GM18507 (cell line): ENCODE measurements at regions not wholly inside any gene's neighbourhood (a gene's known extent, or its start where the extent isn't known, plus 50 kb on each side); places are given as distances from the start of the nearest gene placed in this dataset.
"Not testable (repeated sequence)": the region's sequence is repeated elsewhere in the genome, so short reads cannot be mapped to it uniquely, and the experiment has no call there.

Experiments
- DNase-seq: peaks from one replicate; pipeline ENCODE4 v3.0.0; 2011; ENCODE audit warnings: low read depth; ENCODE audit not compliant: insufficient read length; ENCODE audit errors: extremely low spot score
- FAIRE-seq: peaks from 2 replicates; lab custom pipeline; 2011; peaks lifted over from hg19 to GRCh38; lab: Jason Lieb, UNC

DNA sequence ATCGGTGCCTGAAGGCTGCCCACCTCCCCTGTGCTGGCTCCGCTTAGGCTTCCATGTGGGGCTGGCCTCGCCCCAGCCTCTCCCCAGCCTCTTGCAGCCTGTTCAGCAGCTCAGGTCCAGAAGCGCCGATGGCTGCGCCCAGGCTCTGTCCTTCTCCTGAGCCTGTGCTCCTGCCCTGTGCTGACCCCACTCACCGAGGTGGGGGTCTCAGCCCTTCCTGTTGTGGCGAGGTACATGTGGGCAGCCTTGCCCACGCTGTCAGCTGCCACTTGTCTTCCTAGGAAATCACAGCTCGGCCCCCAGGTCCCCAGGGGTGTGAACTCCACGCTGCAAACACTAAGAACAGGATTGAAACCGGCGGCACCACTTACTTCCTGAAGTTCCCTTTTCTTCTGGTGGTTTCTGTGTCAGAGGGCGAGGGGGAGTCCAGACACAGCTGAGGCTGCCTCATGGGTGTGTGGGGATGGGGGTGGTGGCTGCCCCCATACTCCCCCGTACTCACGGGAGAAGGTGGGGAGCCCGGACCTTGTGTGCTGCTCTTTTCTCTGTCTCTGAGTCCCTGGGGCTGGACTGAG lies 249.1 kb downstream of the TMEM121 start:
- FAIRE-seq, result peak; percentile 95

DNA sequence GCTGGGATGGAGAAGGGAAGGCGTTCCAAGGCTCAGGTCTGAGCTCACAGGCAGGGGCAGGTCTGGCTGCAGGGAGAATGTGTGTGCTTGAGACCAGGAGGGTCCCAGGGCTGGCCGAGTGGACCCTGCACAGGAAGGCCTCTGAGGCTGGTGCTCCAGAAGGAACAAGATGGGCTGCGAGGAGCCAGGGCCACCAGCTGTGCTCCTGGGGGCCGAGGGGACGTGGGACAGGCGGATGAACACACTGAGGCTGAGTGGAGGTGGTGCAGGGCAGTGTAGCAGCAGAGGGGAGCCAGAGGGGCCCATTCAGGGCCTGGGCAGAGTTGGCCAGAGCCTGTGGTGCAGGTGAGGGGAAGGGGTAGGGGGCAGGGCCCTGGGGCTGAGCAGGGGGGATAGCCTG lies 249.7 kb downstream of the TMEM121 start:
- DNase-seq, FAIRE-seq: not testable (repeated sequence)

More for the DNA sequence above, 249.1 kb downstream of the TMEM121 start:
- not testable (repeated sequence) for DNase-seq

DNA sequence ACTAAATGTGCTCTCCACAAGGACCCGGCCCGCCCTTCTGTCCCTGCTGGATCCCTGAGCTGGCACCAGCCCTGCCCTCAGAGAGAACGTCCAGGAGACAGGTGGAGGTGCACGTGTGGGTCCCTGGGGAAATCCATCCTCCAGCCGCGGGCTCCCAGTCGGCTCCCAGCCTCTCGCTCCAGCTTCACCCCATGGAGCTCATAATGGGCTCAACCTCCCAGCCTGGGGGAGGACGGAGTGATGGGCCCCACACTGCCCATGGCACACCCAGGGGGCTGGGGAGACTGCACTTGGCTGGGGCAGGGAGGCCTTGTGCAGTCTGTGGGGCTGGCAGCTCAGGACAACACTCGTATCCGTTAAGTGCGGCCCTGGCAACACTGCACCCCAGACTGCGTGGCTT lies 250.5 kb downstream of the TMEM121 start:
- FAIRE-seq, result no peak
- no peak for DNase-seq

DNA sequence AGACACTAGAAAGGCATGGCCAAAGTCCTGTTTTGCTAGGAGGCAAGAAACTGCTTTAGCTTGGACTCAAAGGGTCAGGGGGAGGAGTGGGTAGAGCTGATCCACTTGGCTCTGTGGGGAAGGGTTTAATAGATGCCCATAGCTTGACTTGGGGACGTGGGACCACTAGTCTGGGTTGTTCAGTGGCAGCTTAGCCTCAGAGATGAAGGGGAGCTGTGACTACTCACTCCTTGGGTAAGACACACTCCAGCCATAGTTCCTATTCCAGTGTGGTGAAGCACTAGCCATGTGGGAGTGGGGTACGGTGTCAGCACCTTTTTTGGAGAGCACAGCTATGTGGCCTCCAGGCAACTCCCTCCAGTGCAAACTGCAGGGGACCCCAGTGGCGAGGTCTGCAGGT lies 257.3 kb downstream of the TMEM121 start:
- FAIRE-seq, result no peak

DNA sequence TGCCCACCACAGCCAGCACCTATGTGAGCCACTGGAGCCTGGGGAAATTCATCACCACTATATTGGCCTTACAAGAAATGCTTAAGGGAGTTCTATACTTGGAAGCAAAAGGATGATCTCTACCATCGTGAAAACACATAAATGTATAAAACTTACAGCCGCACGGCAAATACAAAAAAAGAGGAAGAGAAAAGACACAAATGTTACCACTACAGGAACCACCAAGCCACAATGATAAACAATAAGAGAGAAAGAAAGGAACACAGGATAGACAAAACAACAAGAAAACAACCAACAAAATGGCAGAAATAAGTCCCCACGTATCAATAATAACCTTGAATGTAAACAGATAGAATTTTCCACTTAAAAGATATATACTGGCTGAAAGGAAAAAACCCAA lies 267.5 kb downstream of the TMEM121 start:
- DNase-seq (no peak), FAIRE-seq (no peak)

More for the DNA sequence above, 257.3 kb downstream of the TMEM121 start:
- DNase-seq, result no peak

DNA sequence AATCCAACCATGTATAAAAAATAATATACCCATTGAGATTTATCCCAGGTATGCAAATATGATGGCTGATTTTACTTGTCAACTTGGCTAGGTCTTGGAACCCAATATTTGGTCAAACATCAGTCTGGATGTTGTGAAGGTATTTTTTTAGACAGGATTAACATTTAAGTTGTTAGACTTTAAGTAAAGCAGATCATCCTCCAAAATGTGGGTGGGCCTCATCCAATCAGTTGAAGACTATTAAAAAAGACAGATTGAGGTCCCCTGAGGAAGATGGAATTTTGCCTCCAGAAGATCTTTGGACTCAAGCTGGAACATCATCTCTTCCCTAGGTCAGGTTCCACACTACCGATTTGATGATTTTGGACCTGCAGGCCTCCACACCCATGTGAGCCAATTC lies 271.2 kb downstream of the TMEM121 start:
- no peak for DNase-seq
- FAIRE-seq, result no peak

DNA sequence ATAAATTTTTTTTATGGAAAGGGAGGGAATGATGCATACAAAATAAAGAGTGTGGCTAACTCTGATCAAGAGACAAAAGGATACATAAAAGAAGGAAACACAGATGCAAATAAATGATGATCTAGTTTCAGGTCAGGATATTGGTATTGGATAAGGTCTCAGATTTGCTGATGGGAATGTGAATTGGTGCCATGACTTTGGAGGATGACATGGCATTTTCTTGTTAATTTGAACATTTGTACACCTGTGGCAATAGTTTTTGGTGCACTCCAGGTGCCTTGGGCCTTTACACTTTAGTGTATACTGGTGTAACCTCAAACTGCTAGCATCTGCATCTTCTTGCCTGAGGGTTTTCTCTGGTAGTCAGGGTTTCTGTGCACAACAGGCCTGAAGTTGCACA lies 279.3 kb downstream of the TMEM121 start:
- no peak for DNase-seq
- FAIRE-seq, result no peak

DNA sequence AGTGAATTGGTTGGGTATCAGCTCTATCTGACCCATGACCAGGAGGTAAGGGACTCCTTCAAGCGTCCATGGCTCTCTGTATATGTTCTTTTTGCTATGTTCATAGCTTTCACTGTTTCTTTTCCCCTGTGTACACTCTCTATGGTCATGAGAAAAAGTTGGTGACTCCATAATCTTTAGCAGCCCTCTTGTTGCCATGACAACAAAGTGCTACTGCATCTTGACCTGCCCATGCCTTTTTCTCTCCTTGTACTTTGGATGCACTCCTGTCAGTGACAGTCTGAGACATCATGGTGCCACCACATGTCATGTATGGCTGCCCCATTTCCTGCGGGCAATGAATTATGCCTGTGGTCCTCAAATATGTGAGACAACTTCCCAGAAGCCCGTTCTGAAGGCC lies 280.2 kb downstream of the TMEM121 start:
- DNase-seq, result no peak
- no peak for FAIRE-seq

DNA sequence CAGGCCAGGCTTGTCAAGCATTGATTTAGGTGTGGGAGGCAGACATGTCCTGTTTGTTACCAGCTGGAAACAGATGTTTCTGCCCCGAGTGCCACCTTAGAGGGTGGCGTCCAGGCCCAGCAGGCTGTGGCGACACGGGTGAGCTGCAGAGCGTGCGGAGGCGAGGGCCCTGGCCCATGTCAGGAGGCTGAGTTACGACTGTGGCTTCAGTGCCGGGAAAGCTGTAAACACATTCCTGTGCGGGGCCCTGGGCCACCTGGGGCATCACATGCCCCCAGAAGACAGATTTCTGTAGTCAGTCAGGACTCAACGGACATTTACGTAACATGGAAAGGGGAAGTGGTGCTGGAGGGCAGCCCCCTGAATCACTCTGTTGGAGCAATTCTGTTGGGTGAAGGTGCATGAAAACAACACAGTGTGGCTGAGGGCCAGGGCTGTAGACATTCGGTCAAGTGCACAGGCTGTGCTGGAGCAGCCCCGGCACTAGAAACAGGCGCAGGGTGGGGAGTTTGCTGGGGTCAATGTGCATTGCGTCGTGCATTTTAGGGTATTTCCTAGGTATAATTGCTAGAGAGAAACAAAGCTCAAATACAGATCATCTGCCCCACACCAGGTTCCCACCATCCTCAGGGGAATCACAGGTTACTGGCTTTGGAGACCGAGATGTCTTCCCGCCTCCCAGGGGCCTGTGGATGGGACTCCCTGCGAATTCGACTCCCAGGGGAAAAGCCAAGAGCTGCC lies 291.8 kb downstream of the TMEM121 start:
- DNase-seq (peak; percentile 25), FAIRE-seq (peak; percentile 65)

DNA sequence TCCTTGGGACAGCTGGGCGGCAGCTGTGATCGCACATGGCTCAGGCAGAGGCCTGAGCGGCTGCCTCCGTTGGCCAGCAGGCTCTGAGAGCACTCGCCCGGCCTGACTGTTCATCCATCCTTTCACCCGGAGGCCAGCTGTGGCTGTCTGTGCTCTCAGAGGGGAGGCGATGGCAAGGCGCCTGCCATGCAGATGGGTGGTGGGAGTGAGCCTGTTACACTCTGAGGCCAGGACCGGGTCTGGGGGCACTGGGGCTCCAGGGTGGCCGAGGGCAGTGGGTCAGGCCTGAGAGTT lies 292.3 kb downstream of the TMEM121 start:
- DNase-seq (peak; percentile 20), FAIRE-seq (no peak)

DNA sequence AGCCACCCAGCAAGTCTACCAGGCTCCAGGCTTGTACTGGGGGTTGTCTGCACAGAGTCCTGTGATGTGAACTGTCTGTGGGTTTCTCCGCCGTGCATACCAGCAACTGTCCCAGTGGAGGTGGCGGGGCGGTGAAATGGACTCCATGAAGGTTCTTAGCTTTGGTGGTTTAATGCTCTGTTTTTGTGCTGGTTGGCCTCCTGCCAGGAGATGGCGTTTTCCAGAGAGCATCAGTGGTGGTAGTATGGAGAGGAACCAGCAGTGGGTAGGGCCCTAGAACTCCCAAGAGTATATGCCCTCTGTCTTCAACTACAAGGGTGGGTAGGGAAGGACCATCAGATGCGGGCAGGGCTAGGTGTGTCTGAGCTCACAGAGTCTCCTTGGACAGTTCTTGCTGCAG lies 303.8 kb downstream of the TMEM121 start:
- FAIRE-seq (no peak), DNase-seq (no peak)

DNA sequence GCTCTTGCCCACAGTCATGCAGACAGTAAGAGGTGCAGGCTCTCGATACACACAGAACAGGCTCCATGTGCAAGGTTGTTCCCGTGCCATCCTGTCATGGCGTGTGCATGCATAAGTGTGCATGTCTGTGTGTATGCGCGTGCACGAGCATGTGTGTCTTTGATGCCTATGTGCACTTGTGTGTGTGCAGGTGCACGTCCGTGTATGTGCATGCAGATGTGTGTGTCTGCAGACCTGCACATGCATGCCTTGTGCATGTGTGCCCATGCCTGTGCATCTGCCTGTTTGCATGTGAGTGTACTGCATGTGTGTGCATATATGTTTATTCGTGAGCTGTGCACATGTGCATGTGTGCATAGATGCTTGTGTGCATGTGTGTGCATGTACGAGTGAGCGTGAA lies 309.8 kb downstream of the TMEM121 start:
- DNase-seq (no peak), FAIRE-seq (no peak)

DNA sequence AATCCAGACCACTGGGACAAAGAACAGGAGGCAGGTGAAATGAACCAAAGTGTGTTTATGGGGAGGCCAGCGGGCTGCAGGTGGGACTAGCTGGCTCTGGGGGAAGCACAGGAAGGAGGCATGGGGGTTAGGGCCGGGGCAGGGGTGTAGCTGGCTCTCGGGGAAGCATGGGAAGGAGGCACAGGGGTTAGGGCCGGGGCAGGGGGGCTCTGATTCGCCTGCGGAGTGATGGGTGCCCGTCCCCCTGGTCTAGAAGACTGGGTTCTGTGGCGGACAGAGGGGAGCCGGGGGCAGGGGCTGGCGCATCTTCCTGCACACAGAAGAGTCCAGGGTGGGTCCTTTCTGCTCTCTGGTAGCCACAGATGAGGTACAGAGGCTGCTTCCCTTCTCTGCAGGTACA lies 310.3 kb downstream of the TMEM121 start:
- FAIRE-seq (no peak), DNase-seq (no peak)

DNA sequence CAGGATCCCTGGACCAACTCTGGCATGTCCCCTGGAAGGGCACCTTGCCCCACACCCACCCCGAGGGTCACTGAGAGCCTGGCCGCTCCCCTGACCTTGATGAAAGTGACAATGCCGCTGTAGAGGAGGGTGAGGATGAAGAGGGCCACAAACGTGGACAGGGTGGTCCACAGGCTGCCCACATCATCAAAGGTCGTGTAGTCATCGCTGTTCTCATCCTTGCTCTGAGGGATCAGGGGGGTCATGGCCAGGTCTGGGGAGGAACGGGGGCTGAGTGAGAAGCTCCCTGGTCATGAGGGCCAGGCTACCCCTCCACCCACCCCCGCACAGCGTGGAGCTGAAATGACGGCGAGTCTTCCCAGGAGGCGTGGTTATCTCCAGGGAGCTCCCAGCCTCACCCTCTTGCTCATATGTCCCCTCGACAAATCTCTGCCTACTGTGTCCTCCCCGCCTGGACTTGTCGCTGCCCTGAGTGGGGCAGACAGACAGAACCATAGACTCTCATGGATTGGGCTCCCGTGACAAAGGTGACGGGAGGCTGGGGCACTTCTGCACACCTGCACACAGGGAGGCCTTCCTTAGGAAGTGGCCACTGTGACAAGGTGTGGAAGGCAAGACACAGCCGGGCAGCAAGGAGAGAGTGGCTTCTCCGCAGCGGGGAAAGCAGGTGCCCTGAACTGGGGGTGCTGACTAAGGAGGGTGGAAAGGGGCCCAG lies 311.1 kb downstream of the TMEM121 start:
- DNase-seq, result no peak
- no peak for FAIRE-seq

DNA sequence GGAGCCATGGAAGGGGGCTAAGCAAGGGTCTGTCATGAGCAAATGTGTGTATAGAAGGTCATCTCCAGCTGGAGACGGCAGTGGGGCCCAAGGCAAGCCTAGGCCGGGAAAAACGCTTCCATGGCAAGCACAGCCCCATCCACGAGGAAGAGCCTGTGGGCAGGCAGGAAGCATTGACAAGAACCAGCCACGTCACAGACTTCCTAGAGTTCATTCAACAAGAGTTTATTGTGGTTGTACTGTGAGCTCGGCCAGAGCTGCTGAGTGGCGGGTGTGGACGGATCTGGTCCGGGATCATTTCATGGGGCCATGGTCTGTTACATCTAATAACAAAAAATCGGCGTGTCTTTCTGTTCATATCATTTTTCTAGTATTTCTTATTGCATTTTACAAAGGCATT lies 311.7 kb downstream of the TMEM121 start:
- FAIRE-seq (no peak), DNase-seq (no peak)

DNA sequence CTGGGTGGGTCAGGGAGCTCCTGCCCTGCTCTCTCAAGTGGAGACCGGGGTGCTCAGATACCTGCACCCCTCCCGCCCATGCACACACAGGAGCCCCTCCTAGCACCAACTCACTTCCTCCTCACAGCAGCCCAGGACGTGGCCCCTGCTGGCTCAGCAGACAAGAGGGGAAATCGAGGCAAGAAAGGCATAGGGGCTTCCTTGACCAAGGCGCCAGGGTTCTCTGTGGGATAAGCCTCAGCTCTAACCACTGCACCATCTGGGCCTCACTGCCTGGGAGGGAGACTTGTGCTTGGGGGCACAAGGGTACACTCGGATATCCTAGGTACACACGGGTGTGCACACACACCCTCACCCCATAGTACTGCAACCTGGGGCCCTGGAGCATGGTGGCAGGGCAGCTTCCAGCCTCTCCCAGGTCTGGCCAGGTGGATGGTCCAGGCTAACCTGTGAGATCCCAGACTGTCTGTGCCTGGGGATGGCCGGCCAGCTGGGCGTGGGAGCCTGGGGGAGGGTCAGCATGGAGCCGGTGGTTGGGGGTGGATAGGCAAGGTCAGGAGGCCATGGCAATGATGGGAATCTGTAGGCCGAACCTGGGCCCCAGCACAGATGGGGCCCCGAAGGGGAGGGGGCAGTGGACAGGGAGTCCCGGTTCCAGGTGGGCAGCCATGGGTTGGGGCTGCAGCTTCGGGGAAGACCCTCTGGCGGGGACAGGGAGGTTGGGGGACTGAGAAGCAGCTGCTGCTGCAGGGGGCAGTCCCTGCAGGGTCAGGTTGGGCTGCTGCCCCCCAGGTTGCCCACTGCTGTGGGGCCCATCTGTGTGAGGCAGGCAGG lies 312.4 kb downstream of the TMEM121 start:
- no peak for DNase-seq
- FAIRE-seq, result no peak

DNA sequence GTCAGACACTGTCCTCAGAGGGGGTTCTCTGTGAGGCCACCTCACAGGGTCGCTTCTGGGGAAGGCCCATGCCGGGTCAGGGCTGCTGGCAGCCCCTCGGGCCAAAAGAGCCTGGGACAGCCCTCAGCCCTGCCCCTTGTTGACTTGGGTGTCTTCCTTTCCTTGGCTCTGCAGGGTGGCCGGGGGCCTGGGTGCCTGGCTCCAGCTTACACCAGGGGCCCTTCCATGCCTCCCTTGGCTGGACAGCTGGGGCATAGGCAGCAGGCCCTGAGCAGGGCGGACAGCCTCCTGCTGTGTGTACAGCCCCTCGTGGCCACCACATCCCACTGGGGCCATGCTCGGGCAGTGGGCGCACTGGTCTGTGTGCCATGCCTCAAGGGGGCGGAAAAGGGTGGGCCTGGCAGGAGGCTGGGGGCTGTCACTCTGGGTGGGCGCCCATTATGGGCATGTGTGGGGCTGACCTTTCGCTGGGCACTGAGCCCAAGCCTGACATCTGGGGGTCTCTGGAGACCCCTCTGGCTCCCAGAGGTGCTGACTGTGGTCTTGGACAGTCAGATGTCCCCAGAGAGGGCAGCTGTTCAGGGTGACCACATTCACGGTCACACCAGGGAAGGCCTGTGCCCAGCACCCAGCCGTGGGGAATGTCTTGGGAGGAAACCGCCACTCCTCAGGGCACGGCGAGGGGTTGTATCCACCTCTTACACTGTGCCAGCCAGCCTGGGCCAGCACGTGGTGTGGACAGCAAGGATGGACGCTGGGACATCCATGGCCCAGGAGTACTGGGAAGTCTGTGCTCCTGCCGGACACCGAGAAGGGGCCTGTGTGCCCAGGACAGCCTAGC lies 313.3 kb downstream of the TMEM121 start:
- no peak for DNase-seq
- no peak for FAIRE-seq

DNA sequence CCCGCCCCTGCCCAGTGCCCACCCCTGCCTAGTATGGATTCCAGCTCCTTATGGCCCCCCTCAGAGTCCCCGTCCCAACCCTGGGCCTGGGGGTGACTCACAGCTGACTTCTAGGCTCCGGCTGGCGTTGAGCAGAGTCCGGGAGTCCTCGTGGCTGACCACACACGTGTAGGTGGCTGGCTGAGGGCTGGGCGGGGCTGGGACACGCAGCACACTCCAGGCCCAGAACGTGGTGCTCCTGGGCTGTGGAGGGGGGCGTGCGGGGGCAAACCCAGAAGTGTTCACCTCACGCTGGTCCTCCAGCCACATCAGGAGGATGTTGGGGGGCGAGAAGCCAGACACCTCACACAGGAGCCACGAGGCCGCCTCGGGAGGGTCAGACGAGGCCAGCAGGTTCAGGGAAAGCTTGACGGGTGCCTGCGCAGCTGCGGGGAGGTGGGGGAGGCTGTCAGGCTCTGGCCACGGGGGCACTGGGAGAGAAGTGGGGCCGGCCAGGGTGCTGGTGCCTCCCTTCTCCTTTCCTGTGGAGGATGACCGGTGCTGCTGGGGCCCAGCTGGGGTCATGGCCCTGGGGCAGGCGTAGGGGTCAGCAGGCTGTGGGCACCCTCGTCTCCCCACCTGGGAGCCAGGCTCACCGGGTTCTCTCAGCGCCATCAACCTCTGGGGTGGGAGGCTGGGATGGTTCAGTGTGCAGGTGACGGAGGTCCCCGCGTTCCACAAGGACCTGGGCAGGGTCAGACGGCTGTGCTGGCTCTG lies 314.1 kb downstream of the TMEM121 start:
- FAIRE-seq (no peak), DNase-seq (no peak)
